ENCODE measurements at regions not wholly inside any gene's neighbourhood (a gene's known extent, or its start where the extent isn't known, plus 50 kb on each side); places are given as distances from the start of the nearest gene placed in this dataset.

- Mint-ChIP-seq H3K9me3 (peaks cover 0 to 7% (median 2%) of the 10 kb centered on the region in 3 donors), H3K27ac (no peak overlapping the region), H3K4me3 (no peak overlapping the region), H3K4me1 (peaks cover 13 to 28% (median 22%) of the 10 kb centered on the region in 3 donors), H3K27me3 (no peaks in the 10 kb centered on the region), H3K36me3 (peaks cover 58% of the 10 kb centered on the region)
- Histone ChIP-seq H3K9me3 (no peaks in the 10 kb centered on the region), H3K27ac (ENCODE audit: low read length) (no peak overlapping the region), H3K4me1 (ENCODE audit: control insufficient read depth in 1 of 2, extremely low read depth in 1 of 2, insufficient read depth in 2 of 2, low read length in 2 of 2) (no peaks in the 10 kb centered on the region), H3K36me3 (ENCODE audit: control insufficient read depth in 2 of 2, extremely low read depth in 1 of 2, insufficient read depth in 1 of 2, low read length in 1 of 2) (peaks cover 4 to 12% of the 10 kb centered on the region in 2 donors), H3K27me3 (replicated peaks in 1 of 2; ENCODE audit: control insufficient read depth in 2 of 2, extremely low read depth in 1 of 2, insufficient read depth in 2 of 2, low read length in 1 of 2) (no peaks in the 10 kb centered on the region), H3K4me3 (ENCODE audit: control insufficient read depth in 1 of 2, extremely low read depth in 1 of 2, low read length in 1 of 2) (no peak overlapping the region)
- DNase-seq (no peak), ATAC-seq (replicated peaks in 1 of 4) (no peak)
- ChIA-PET POLR2A (interaction anchor here in 1 of 2 donors (0.6 kb wide), 1 partner anchor 253 kb away, joined by 4 read pairs; no protein-coding TSS in a partner anchor), CTCF (no interaction called here)
- no CpG with 5 or more reads among the region's 1 CpG for WGBS (ENCODE audit: insufficient coverage)
Observed at GRCh38 chr14:97943619-97944018, 1146.4 kb downstream of the VRK1 start.

GRCh38 chr14:97944380-97944779, 1147.2 kb downstream of the VRK1 start:
- no peak overlapping the region for H3K4me3 ChIP-seq (ENCODE audit: control insufficient read depth in 1 of 2, extremely low read depth in 1 of 2, low read length in 1 of 2)
- ChIA-PET CTCF (no interaction called here), POLR2A (interaction anchor here in 1 of 2 donors (0.6 kb wide), 1 partner anchor 252 kb away, joined by 4 read pairs; no protein-coding TSS in a partner anchor)
- H3K27me3 ChIP-seq (replicated peaks in 1 of 2; ENCODE audit: control insufficient read depth in 2 of 2, extremely low read depth in 1 of 2, insufficient read depth in 2 of 2, low read length in 1 of 2) = no peaks in the 10 kb centered on the region
- Mint-ChIP-seq H3K9me3 (peaks cover 0 to 7% (median 2%) of the 10 kb centered on the region in 3 donors), H3K27ac (no peak overlapping the region), H3K36me3 (peaks cover 60% of the 10 kb centered on the region), H3K4me3 (no peak overlapping the region), H3K4me1 (peaks cover 15 to 28% (median 21%) of the 10 kb centered on the region in 3 donors), H3K27me3 (no peaks in the 10 kb centered on the region)
- no peaks in the 10 kb centered on the region for H3K9me3 ChIP-seq
- DNase-seq = no peak
- no peaks in the 10 kb centered on the region for H3K4me1 ChIP-seq (ENCODE audit: control insufficient read depth in 1 of 2, extremely low read depth in 1 of 2, insufficient read depth in 2 of 2, low read length in 2 of 2)
- WGBS (ENCODE audit: insufficient coverage) = no CpG with 5 or more reads among the region's 1 CpG
- ATAC-seq (replicated peaks in 1 of 4) = no peak
- H3K36me3 ChIP-seq (ENCODE audit: control insufficient read depth in 2 of 2, extremely low read depth in 1 of 2, insufficient read depth in 1 of 2, low read length in 1 of 2) = peaks cover 4 to 17% of the 10 kb centered on the region in 2 donors
- H3K27ac ChIP-seq (ENCODE audit: low read length) = no peak overlapping the region

- Histone ChIP-seq H3K4me3 (ENCODE audit: control insufficient read depth in 1 of 2, extremely low read depth in 1 of 2, low read length in 1 of 2) (no peak overlapping the region), H3K36me3 (ENCODE audit: control insufficient read depth in 2 of 2, extremely low read depth in 1 of 2, insufficient read depth in 1 of 2, low read length in 1 of 2) (peaks cover 4 to 18% of the 10 kb centered on the region in 2 donors), H3K4me1 (ENCODE audit: control insufficient read depth in 1 of 2, extremely low read depth in 1 of 2, insufficient read depth in 2 of 2, low read length in 2 of 2) (no peaks in the 10 kb centered on the region), H3K9me3 (no peaks in the 10 kb centered on the region), H3K27ac (ENCODE audit: low read length) (no peak overlapping the region), H3K27me3 (replicated peaks in 1 of 2; ENCODE audit: control insufficient read depth in 2 of 2, extremely low read depth in 1 of 2, insufficient read depth in 2 of 2, low read length in 1 of 2) (no peaks in the 10 kb centered on the region)
- CTCF ChIA-PET = no interaction called here
- Mint-ChIP-seq H3K9me3 (peaks cover 0 to 7% (median 2%) of the 10 kb centered on the region in 3 donors), H3K4me1 (peaks cover 15 to 34% (median 25%) of the 10 kb centered on the region in 3 donors), H3K27ac (no peak overlapping the region), H3K27me3 (no peaks in the 10 kb centered on the region), H3K4me3 (no peak overlapping the region), H3K36me3 (peaks cover 65% of the 10 kb centered on the region)
- DNase-seq = no peak
- POLR2A ChIA-PET = no interaction called here
- ATAC-seq (replicated peaks in 1 of 4) = no peak
Observed at GRCh38 chr14:97945631-97946030, 1148.4 kb downstream of the VRK1 start.

- WGBS (ENCODE audit: insufficient coverage) = no CpG with 5 or more reads among the region's 2 CpGs
- H3K4me1 ChIP-seq (ENCODE audit: control insufficient read depth in 1 of 2, extremely low read depth in 1 of 2, insufficient read depth in 2 of 2, low read length in 2 of 2) = no peaks in the 10 kb centered on the region
- H3K9me3 ChIP-seq = no peaks in the 10 kb centered on the region
- peaks cover 4 to 21% of the 10 kb centered on the region in 2 donors for H3K36me3 ChIP-seq (ENCODE audit: control insufficient read depth in 2 of 2, extremely low read depth in 1 of 2, insufficient read depth in 1 of 2, low read length in 1 of 2)
- no peak for DNase-seq
- H3K27me3 ChIP-seq (replicated peaks in 1 of 2; ENCODE audit: control insufficient read depth in 2 of 2, extremely low read depth in 1 of 2, insufficient read depth in 2 of 2, low read length in 1 of 2) = no peaks in the 10 kb centered on the region
- Mint-ChIP-seq H3K36me3 (peaks cover 70% of the 10 kb centered on the region), H3K4me3 (no peak overlapping the region), H3K27me3 (no peaks in the 10 kb centered on the region), H3K27ac (no peak overlapping the region), H3K4me1 (peaks cover 20 to 38% (median 31%) of the 10 kb centered on the region in 3 donors), H3K9me3 (peaks cover 0 to 7% (median 2%) of the 10 kb centered on the region in 3 donors)
- H3K4me3 ChIP-seq (ENCODE audit: control insufficient read depth in 1 of 2, extremely low read depth in 1 of 2, low read length in 1 of 2) = no peak overlapping the region
- no peak overlapping the region for H3K27ac ChIP-seq (ENCODE audit: low read length)
- no peak for ATAC-seq (replicated peaks in 1 of 4)
- ChIA-PET CTCF (no interaction called here), POLR2A (no interaction called here)
Observed at GRCh38 chr14:97946240-97946639, 1149.1 kb downstream of the VRK1 start.

- H3K4me1 Mint-ChIP-seq = peaks cover 22 to 42% (median 35%) of the 10 kb centered on the region in 3 donors
- POLR2A ChIA-PET = no interaction called here
- DNase-seq (no peak), ATAC-seq (replicated peaks in 1 of 4) (no peak)
- CTCF ChIA-PET = no interaction called here
- WGBS (ENCODE audit: insufficient coverage) = 100% methylated on average over 3 of the region's 9 CpGs
- Histone ChIP-seq H3K9me3 (no peaks in the 10 kb centered on the region), H3K4me1 (ENCODE audit: control insufficient read depth in 1 of 2, extremely low read depth in 1 of 2, insufficient read depth in 2 of 2, low read length in 2 of 2) (no peaks in the 10 kb centered on the region), H3K27ac (ENCODE audit: low read length) (no peak overlapping the region), H3K4me3 (ENCODE audit: control insufficient read depth in 1 of 2, extremely low read depth in 1 of 2, low read length in 1 of 2) (no peak overlapping the region), H3K36me3 (ENCODE audit: control insufficient read depth in 2 of 2, extremely low read depth in 1 of 2, insufficient read depth in 1 of 2, low read length in 1 of 2) (peaks cover 4 to 21% of the 10 kb centered on the region in 2 donors), H3K27me3 (replicated peaks in 1 of 2; ENCODE audit: control insufficient read depth in 2 of 2, extremely low read depth in 1 of 2, insufficient read depth in 2 of 2, low read length in 1 of 2) (no peaks in the 10 kb centered on the region)
- peaks cover 0 to 6% (median 2%) of the 10 kb centered on the region in 3 donors for H3K9me3 Mint-ChIP-seq
- H3K36me3 Mint-ChIP-seq = peaks cover 70% of the 10 kb centered on the region
- no peak overlapping the region for H3K27ac Mint-ChIP-seq
- no peaks in the 10 kb centered on the region for H3K27me3 Mint-ChIP-seq
- no peak overlapping the region for H3K4me3 Mint-ChIP-seq
Observed at GRCh38 chr14:97946641-97947040, 1149.5 kb downstream of the VRK1 start.

GRCh38 chr14:97948841-97949240, 1151.7 kb downstream of the VRK1 start:
- H3K4me1 Mint-ChIP-seq = peaks cover 38 to 52% (median 48%) of the 10 kb centered on the region in 3 donors
- Histone ChIP-seq H3K9me3 (no peaks in the 10 kb centered on the region), H3K36me3 (ENCODE audit: control insufficient read depth in 2 of 2, extremely low read depth in 1 of 2, insufficient read depth in 1 of 2, low read length in 1 of 2) (peaks cover 7 to 21% of the 10 kb centered on the region in 2 donors), H3K4me1 (ENCODE audit: control insufficient read depth in 1 of 2, extremely low read depth in 1 of 2, insufficient read depth in 2 of 2, low read length in 2 of 2) (no peaks in the 10 kb centered on the region), H3K27ac (ENCODE audit: low read length) (no peak overlapping the region), H3K27me3 (replicated peaks in 1 of 2; ENCODE audit: control insufficient read depth in 2 of 2, extremely low read depth in 1 of 2, insufficient read depth in 2 of 2, low read length in 1 of 2) (no peaks in the 10 kb centered on the region), H3K4me3 (ENCODE audit: control insufficient read depth in 1 of 2, extremely low read depth in 1 of 2, low read length in 1 of 2) (no peak overlapping the region)
- ChIA-PET CTCF (no interaction called here), POLR2A (no interaction called here)
- DNase-seq = no peak
- H3K27me3 Mint-ChIP-seq = no peaks in the 10 kb centered on the region
- H3K9me3 Mint-ChIP-seq = peaks cover 0 to 4% (median 0%) of the 10 kb centered on the region in 3 donors
- H3K27ac Mint-ChIP-seq = no peak overlapping the region
- H3K4me3 Mint-ChIP-seq = no peak overlapping the region
- H3K36me3 Mint-ChIP-seq = peaks cover 58% of the 10 kb centered on the region
- 98% methylated on average over 9 of the region's 13 CpGs for WGBS (ENCODE audit: insufficient coverage)
- no peak for ATAC-seq (replicated peaks in 1 of 4)
